ENCODE measurements at regions not wholly inside any gene's neighbourhood (a gene's known extent, or its start where the extent isn't known, plus 50 kb on each side); places are given as distances from the start of the nearest gene placed in this dataset.

GRCh38 chr1:87810166-87810565 is 481.5 kb downstream of the LMO4 start:
- Histone ChIP-seq H3K27me3 (ENCODE audit: low read length) (no peaks in the 10 kb centered on the region), H3K9me2 (replicated peaks; ENCODE audit: low read length) (no peaks in the 10 kb centered on the region), H3K9ac (ENCODE audit: low read length) (no peak overlapping the region), H3K79me2 (ENCODE audit: low read length) (no peaks in the 10 kb centered on the region), H3F3A (ENCODE audit: low read length, unreplicated experiment) (no peaks in the 10 kb centered on the region), H4K20me1 (ENCODE audit: low read length) (no peaks in the 10 kb centered on the region), H3K9me3 (ENCODE audit: low read length) (no peaks in the 10 kb centered on the region), H3K4me2 (ENCODE audit: low read length) (no peak overlapping the region), H3K36me3 (ENCODE audit: low read depth, low read length) (no peaks in the 10 kb centered on the region), H3K4me1 (ENCODE audit: insufficient read depth, low read length) (peaks cover 20% of the 10 kb centered on the region), H2AFZ (ENCODE audit: low read length) (no peak overlapping the region), H3K4me3 (ENCODE audit: low read length) (no peak overlapping the region), H3K27ac (ENCODE audit: low read length) (no peak overlapping the region)
- POLR2A ChIA-PET (ENCODE audit: unreplicated experiment) = no interaction called here
- ATAC-seq (no peak), DNase-seq (no peak)
- CTCF ChIA-PET = no interaction called here
- BruUV-seq (replicated peaks) = no TSS peak
- intact Hi-C loops (cut with micrococcal nuclease) = no loop called here
- TF ChIP-seq, protein P1, sequence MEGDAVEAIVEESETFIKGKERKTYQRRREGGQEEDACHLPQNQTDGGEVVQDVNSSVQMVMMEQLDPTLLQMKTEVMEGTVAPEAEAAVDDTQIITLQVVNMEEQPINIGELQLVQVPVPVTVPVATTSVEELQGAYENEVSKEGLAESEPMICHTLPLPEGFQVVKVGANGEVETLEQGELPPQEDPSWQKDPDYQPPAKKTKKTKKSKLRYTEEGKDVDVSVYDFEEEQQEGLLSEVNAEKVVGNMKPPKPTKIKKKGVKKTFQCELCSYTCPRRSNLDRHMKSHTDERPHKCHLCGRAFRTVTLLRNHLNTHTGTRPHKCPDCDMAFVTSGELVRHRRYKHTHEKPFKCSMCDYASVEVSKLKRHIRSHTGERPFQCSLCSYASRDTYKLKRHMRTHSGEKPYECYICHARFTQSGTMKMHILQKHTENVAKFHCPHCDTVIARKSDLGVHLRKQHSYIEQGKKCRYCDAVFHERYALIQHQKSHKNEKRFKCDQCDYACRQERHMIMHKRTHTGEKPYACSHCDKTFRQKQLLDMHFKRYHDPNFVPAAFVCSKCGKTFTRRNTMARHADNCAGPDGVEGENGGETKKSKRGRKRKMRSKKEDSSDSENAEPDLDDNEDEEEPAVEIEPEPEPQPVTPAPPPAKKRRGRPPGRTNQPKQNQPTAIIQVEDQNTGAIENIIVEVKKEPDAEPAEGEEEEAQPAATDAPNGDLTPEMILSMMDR (conservative IDR thresholded peaks at IDR 0.05; ENCODE audit: low read depth, low read length) = no peak
- TF ChIP-seq EZH2 (IDR thresholded peaks at IDR 0.05; ENCODE audit: low read length, unreplicated experiment) (no peak), EZH2phosphoT487 (IDR thresholded peaks at IDR 0.05; ENCODE audit: borderline replicate concordance, low read length) (no peak)

GRCh38 chr1:87812871-87813577 is 484.3 kb downstream of the LMO4 start:
- ATAC-seq = no peak
- no peaks in the 10 kb centered on the region for H3K9me2 ChIP-seq (replicated peaks; ENCODE audit: low read length)
- H3K36me3 ChIP-seq (ENCODE audit: low read depth, low read length) = no peaks in the 10 kb centered on the region
- BruUV-seq (replicated peaks) = no TSS peak
- no peak for DNase-seq
- H4K20me1 ChIP-seq (ENCODE audit: low read length) = no peaks in the 10 kb centered on the region
- no peak overlapping the region for H3K27ac ChIP-seq (ENCODE audit: low read length)
- ChIA-PET POLR2A (ENCODE audit: unreplicated experiment) (no interaction called here), CTCF (no interaction called here)
- H3K9ac ChIP-seq (ENCODE audit: low read length) = no peak overlapping the region
- no peaks in the 10 kb centered on the region for H3K9me3 ChIP-seq (ENCODE audit: low read length)
- intact Hi-C loops (cut with micrococcal nuclease) = no loop called here
- H3K79me2 ChIP-seq (ENCODE audit: low read length) = no peaks in the 10 kb centered on the region
- no peaks in the 10 kb centered on the region for H3K27me3 ChIP-seq (ENCODE audit: low read length)
- no peaks in the 10 kb centered on the region for H3K4me1 ChIP-seq (ENCODE audit: insufficient read depth, low read length)
- no peaks in the 10 kb centered on the region for H3F3A ChIP-seq (ENCODE audit: low read length, unreplicated experiment)
- H3K4me2 ChIP-seq (ENCODE audit: low read length) = no peak overlapping the region
- TF ChIP-seq EZH2phosphoT487 (IDR thresholded peaks at IDR 0.05; ENCODE audit: borderline replicate concordance, low read length) (no peak), EZH2 (IDR thresholded peaks at IDR 0.05; ENCODE audit: low read length, unreplicated experiment) (no peak)
- TF ChIP-seq, protein P1 (conservative IDR thresholded peaks at IDR 0.05; ENCODE audit: low read depth, low read length) = no peak
- H2AFZ ChIP-seq (ENCODE audit: low read length) = no peak overlapping the region
- no peak overlapping the region for H3K4me3 ChIP-seq (ENCODE audit: low read length)

DNA sequence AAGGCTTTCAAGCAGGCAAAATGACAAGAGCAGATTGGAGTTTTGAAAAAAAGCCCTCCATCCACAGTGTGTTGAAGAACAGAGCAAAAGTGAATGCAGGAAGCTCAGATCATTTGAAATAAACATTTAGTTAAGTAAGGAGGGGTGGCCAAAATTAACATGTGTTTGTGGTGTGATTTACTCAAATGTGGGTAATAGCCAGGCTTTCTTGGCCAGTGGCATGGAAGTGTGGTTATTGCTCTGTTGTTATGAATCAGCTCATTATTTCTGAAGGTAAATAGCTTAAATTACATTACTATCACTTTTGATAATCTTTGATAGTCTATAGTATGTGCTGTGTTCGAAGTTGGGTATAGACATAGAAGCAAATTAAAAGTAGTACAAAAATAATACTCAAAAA is 485.9 kb downstream of the LMO4 start:
- no peaks in the 10 kb centered on the region for H3K4me1 ChIP-seq (ENCODE audit: insufficient read depth, low read length)
- H3F3A ChIP-seq (ENCODE audit: low read length, unreplicated experiment) = no peaks in the 10 kb centered on the region
- H3K27me3 ChIP-seq (ENCODE audit: low read length) = no peaks in the 10 kb centered on the region
- H3K79me2 ChIP-seq (ENCODE audit: low read length) = no peaks in the 10 kb centered on the region
- H4K20me1 ChIP-seq (ENCODE audit: low read length) = no peaks in the 10 kb centered on the region
- TF ChIP-seq EZH2phosphoT487 (IDR thresholded peaks at IDR 0.05; ENCODE audit: borderline replicate concordance, low read length) = no peak
- TF ChIP-seq EZH2 (IDR thresholded peaks at IDR 0.05; ENCODE audit: low read length, unreplicated experiment) = no peak
- no peak overlapping the region for H3K4me2 ChIP-seq (ENCODE audit: low read length)
- no peak overlapping the region for H2AFZ ChIP-seq (ENCODE audit: low read length)
- DNase-seq (no peak), ATAC-seq (no peak)
- intact Hi-C loops (cut with micrococcal nuclease) = no loop called here
- no peak overlapping the region for H3K9ac ChIP-seq (ENCODE audit: low read length)
- no peaks in the 10 kb centered on the region for H3K9me3 ChIP-seq (ENCODE audit: low read length)
- CTCF ChIA-PET = no interaction called here
- POLR2A ChIA-PET (ENCODE audit: unreplicated experiment) = no interaction called here
- no TSS peak for BruUV-seq (replicated peaks)
- H3K36me3 ChIP-seq (ENCODE audit: low read depth, low read length) = no peaks in the 10 kb centered on the region
- no peaks in the 10 kb centered on the region for H3K9me2 ChIP-seq (replicated peaks; ENCODE audit: low read length)
- no peak overlapping the region for H3K27ac ChIP-seq (ENCODE audit: low read length)
- H3K4me3 ChIP-seq (ENCODE audit: low read length) = no peak overlapping the region

Measured in PC-3 (cell line).